Activated CD8-positive, alpha-beta memory T cell treated with anti-CD3 and anti-CD28 coated beads, Interleukin-2, amount 50 U/mL, for 4 hours (primary cell): ENCODE measurements at regions not wholly inside any gene's neighbourhood (a gene's known extent, or its start where the extent isn't known, plus 50 kb on each side); places are given as distances from the start of the nearest gene placed in this dataset.
"Not testable (repeated sequence)": the region's sequence is repeated elsewhere in the genome, so short reads cannot be mapped to it uniquely, and the experiment has no call there.

Source experiments
- DNase-seq: peaks from one replicate; pipeline ENCODE4 v3.0.0-alpha.2; 2020

- DNase-seq: no peak
These were observed 177.6 kb upstream of the ANKRD55 start for GRCh38 chr5:56410696-56411095.

GRCh38 chr5:56409331-56410190 lies 176.4 kb upstream of the ANKRD55 start:
- DNase-seq: no peak

GRCh38 chr5:56406838-56407237 lies 173.7 kb upstream of the ANKRD55 start:
- DNase-seq: no peak

GRCh38 chr5:56406221-56406620 lies 173.1 kb upstream of the ANKRD55 start:
- DNase-seq: no peak

GRCh38 chr5:56405116-56405908 lies 172.2 kb upstream of the ANKRD55 start:
- DNase-seq: no peak

GRCh38 chr5:56402266-56403220 lies 169.4 kb upstream of the ANKRD55 start:
- no peak for DNase-seq

- not testable (repeated sequence) for DNase-seq
These were observed 164.7 kb upstream of the ANKRD55 start for GRCh38 chr5:56397796-56398195.

GRCh38 chr5:56396634-56397033 lies 163.5 kb upstream of the ANKRD55 start:
- DNase-seq: no peak

GRCh38 chr5:56389261-56389660 lies 156.1 kb upstream of the ANKRD55 start:
- DNase-seq: no peak

- DNase-seq: no peak
These were observed 155.3 kb upstream of the ANKRD55 start for GRCh38 chr5:56388229-56388985.

GRCh38 chr5:56386046-56386445 lies 152.9 kb upstream of the ANKRD55 start:
- DNase-seq: no peak

GRCh38 chr5:56384186-56384585 lies 151.1 kb upstream of the ANKRD55 start:
- no peak for DNase-seq

GRCh38 chr5:56383761-56384160 lies 150.6 kb upstream of the ANKRD55 start:
- DNase-seq: no peak

- DNase-seq: no peak
These were observed 149.8 kb upstream of the ANKRD55 start for GRCh38 chr5:56382896-56383295.

- DNase-seq: no peak
These were observed 144.4 kb upstream of the ANKRD55 start for GRCh38 chr5:56377573-56377972.

- no peak for DNase-seq
These were observed 143.0 kb upstream of the ANKRD55 start for GRCh38 chr5:56376128-56376527.

- DNase-seq: no peak
These were observed 141.9 kb upstream of the ANKRD55 start for GRCh38 chr5:56375011-56375410.

- not testable (repeated sequence) for DNase-seq
These were observed 139.4 kb upstream of the ANKRD55 start for GRCh38 chr5:56372491-56372890.

- no peak for DNase-seq
These were observed 136.3 kb upstream of the ANKRD55 start for GRCh38 chr5:56369361-56369811.

- DNase-seq: no peak
These were observed 134.6 kb upstream of the ANKRD55 start for GRCh38 chr5:56367748-56368147.

- no peak for DNase-seq
These were observed 133.9 kb upstream of the ANKRD55 start for GRCh38 chr5:56366986-56367385.

- no peak for DNase-seq
These were observed 128.3 kb upstream of the ANKRD55 start for GRCh38 chr5:56361398-56361797.
